HCT116 (cell line): ENCODE measurements at regions not wholly inside any gene's neighbourhood (a gene's known extent, or its start where the extent isn't known, plus 50 kb on each side); places are given as distances from the start of the nearest gene placed in this dataset.
"Not testable (repeated sequence)": the region's sequence is repeated elsewhere in the genome, so short reads cannot be mapped to it uniquely, and the experiment has no call there.

Experiments
- ATAC-seq: fragments of 200-7000 bp; cut with Tn5 transposase; 2 replicates; pipeline ENCODE4 v1.9.1; 2020; ENCODE audit warnings: mild to moderate bottlenecking, moderate library complexity
- BruUV-seq: library from RNA; stranded (reverse); fragments of 400-500 nt; replicated peaks from 2 replicates; lab custom pipeline; 2021; lab: Mats Ljungman, UMichigan
- CTCF ChIA-PET: fragments of 300-600 bp; sonication (Branson Sonifier 250); formaldehyde crosslinking; loops from one replicate; lab custom pipeline; 2021; ENCODE audit warnings: antibody characterized with exemption; lab: Charles Lee
- POLR2A ChIA-PET: fragments of 300-600, 350-600 bp; sonication (Branson Sonifier 250); formaldehyde crosslinking; loops from one replicate; lab custom pipeline; 2021; ENCODE audit warnings: antibody characterized with exemption; lab: Charles Lee
- RAD21 ChIA-PET, 2 experiments: fragments of 300-600 bp; sonication (Branson Sonifier 250); formaldehyde crosslinking; loops; one replicate each; lab custom pipeline; 2023; ENCODE audit warnings: low total read pairs in 2 of 2; ENCODE audit not compliant: uncharacterized antibody in 2 of 2, unreplicated experiment in 2 of 2, low non-redundant PET in 1 of 2; lab: Charles Lee
- DNase-seq: peaks from one replicate; pipeline ENCODE4 v3.0.0-alpha.2; 2010; ENCODE audit warnings: low read depth, low spot score
- H2AFZ ChIP-seq: fragments of 200-600 bp; shearing (Covaris generic), sonication (generic); 2 replicates; pipeline ENCODE4 v1.6.1; 2017; ENCODE audit warnings: low read depth, mixed run types, mixed read lengths, antibody characterized with exemption, low read length; ENCODE audit not compliant: poor library complexity, severe bottlenecking
- H3K27ac ChIP-seq: 2 replicates; pipeline ENCODE4 v1.5.1; 2012; ENCODE audit warnings: low read depth, low read length
- H3K27me3 ChIP-seq: fragments of 200-600 bp; sonication (generic); 2 replicates; pipeline ENCODE4 v1.6.1; 2016; ENCODE audit warnings: mixed run types, low read length, mixed read lengths; ENCODE audit not compliant: insufficient read depth
- H3K36me3 ChIP-seq, 2 experiments: fragments of 200-500 bp in 1 of 2; fragments of 200-600 bp in 1 of 2; sonication (Bioruptor generic) in 1 of 2; sonication (generic) in 1 of 2; 2 replicates each; pipeline versions ENCODE4 v1.5.1 to v1.6.1; 2014 to 2016; ENCODE audit warnings: low read length in 2 of 2, inconsistent platforms in 1 of 2, mixed read lengths in 1 of 2, mixed run types in 1 of 2; ENCODE audit not compliant: insufficient read depth in 2 of 2, control insufficient read depth in 1 of 2
- H3K4me1 ChIP-seq, 2 experiments: fragments of 200-600 bp in 1 of 2; sonication (generic) in 1 of 2; 2 replicates each; pipeline versions ENCODE4 v1.5.1 to v1.6.1; 2012 to 2017; ENCODE audit warnings: low read length in 2 of 2, inconsistent platforms in 1 of 2, mild to moderate bottlenecking in 1 of 2, mixed read lengths in 1 of 2, mixed run types in 1 of 2, moderate library complexity in 1 of 2; ENCODE audit not compliant: insufficient read depth in 2 of 2, control insufficient read depth in 1 of 2
- H3K4me2 ChIP-seq: fragments of 200-600 bp; sonication (generic); 2 replicates; pipeline ENCODE4 v1.6.1; 2017; ENCODE audit warnings: mixed run types, low read length, mixed read lengths
- H3K4me3 ChIP-seq, 2 experiments: fragments of 200-600 bp in 1 of 2; sonication (generic) in 1 of 2; replicated peaks in 1 of 2; 2 replicates each; pipeline ENCODE4 v1.5.1; 2011 to 2016; ENCODE audit warnings: low read length in 2 of 2, control low read depth in 1 of 2, low read depth in 1 of 2, mild to moderate bottlenecking in 1 of 2, mixed read lengths in 1 of 2, mixed run types in 1 of 2
- H3K79me2 ChIP-seq: fragments of 200-600 bp; sonication (generic); 2 replicates; pipeline ENCODE4 v1.6.1; 2017; ENCODE audit warnings: mild to moderate bottlenecking, mixed run types, low read length, moderate library complexity, mixed read lengths; ENCODE audit not compliant: insufficient read depth
- H3K9ac ChIP-seq: fragments of 200-600 bp; sonication (generic); 2 replicates; pipeline ENCODE4 v1.6.1; 2016; ENCODE audit warnings: low read length, mixed read lengths
- H3K9me2 ChIP-seq: fragments of 200-600 bp; sonication (generic), shearing (Covaris generic); 2 replicates; pipeline ENCODE4 v1.6.1; 2017; ENCODE audit warnings: mixed run types, mild to moderate bottlenecking, moderate library complexity; ENCODE audit not compliant: insufficient read depth
- H3K9me3 ChIP-seq, 2 experiments: fragments of 200-500 bp in 1 of 2; fragments of 200-600 bp in 1 of 2; sonication (Bioruptor generic) in 1 of 2; sonication (generic) in 1 of 2; 2 replicates each; pipeline ENCODE4 v1.6.1; 2014 to 2017; ENCODE audit warnings: low read length in 2 of 2, mixed read lengths in 2 of 2, inconsistent platforms in 1 of 2, low read depth in 1 of 2, mild to moderate bottlenecking in 1 of 2, mixed run types in 1 of 2, moderate library complexity in 1 of 2; ENCODE audit not compliant: control insufficient read depth in 1 of 2, insufficient read depth in 1 of 2
- H4K20me1 ChIP-seq: fragments of 200-600 bp; sonication (generic), shearing (Covaris generic); 2 replicates; pipeline ENCODE4 v1.6.1; 2017; ENCODE audit warnings: mixed run types, mild to moderate bottlenecking, moderate library complexity; ENCODE audit not compliant: insufficient read depth
- ATF3 ChIP-seq: IDR thresholded peaks from 2 replicates; pipeline ENCODE4 v1.6.1; 2012
- CEBPB ChIP-seq: IDR thresholded peaks from 2 replicates; pipeline ENCODE4 v1.6.1; 2012; ENCODE audit warnings: low read depth
- ELF1 ChIP-seq: IDR thresholded peaks from 2 replicates; pipeline ENCODE4 v1.6.1; 2012; ENCODE audit warnings: low read depth, borderline replicate concordance
- EZH2 ChIP-seq: fragments of 200-600 bp; sonication (generic); IDR thresholded peaks from 2 replicates; pipeline ENCODE4 v1.6.1; 2017; ENCODE audit warnings: antibody characterized with exemption, mixed run types
- EZH2phosphoT487 ChIP-seq: fragments of 200-600 bp; IDR thresholded peaks from 2 replicates; pipeline ENCODE4 v1.6.1; 2018; ENCODE audit warnings: antibody characterized with exemption, borderline replicate concordance
- JUND ChIP-seq: IDR thresholded peaks from 2 replicates; pipeline ENCODE4 v1.6.1; 2012
- POLR2AphosphoS5 ChIP-seq: IDR thresholded peaks from 2 replicates; pipeline ENCODE4 v1.6.1; 2011; ENCODE audit warnings: mild to moderate bottlenecking, low read depth, low read length, moderate library complexity
- SIN3A ChIP-seq: IDR thresholded peaks from 2 replicates; pipeline ENCODE4 v1.6.1; 2012; ENCODE audit warnings: low read depth
- SP1 ChIP-seq: IDR thresholded peaks from 2 replicates; pipeline ENCODE4 v1.6.1; 2012; ENCODE audit warnings: low read depth
- TCF7L2 ChIP-seq: IDR thresholded peaks from 2 replicates; pipeline ENCODE4 v1.7.0; 2011; ENCODE audit warnings: borderline replicate concordance, inconsistent platforms; ENCODE audit not compliant: insufficient read depth, insufficient read length; ENCODE audit errors: extremely low read depth
- ZNF274 ChIP-seq: fragments of 200-500 bp; sonication (Bioruptor generic); IDR thresholded peaks from 2 replicates; pipeline ENCODE4 v1.6.1; 2014; ENCODE audit warnings: mild to moderate bottlenecking, low read depth, low read length, inconsistent platforms
- intact Hi-C: fragments of 100-400 bp; cut with micrococcal nuclease; formaldehyde crosslinking; loops from 2 replicates; pipeline ENCODE4 v1.10.0; 2022
- TF ChIP-seq, protein P1 (sequence below): IDR thresholded peaks from 2 replicates; pipeline ENCODE4 v1.6.1; 2011; ENCODE audit warnings: mild to moderate bottlenecking, low read length, moderate library complexity; ENCODE audit not compliant: insufficient replicate concordance; ENCODE audit errors: extremely low read depth

GRCh38 chr20:50447102-50447804 is 62.9 kb upstream of the PTPN1 start (continued):
- no peak for TF ChIP-seq SP1
- TF ChIP-seq EZH2phosphoT487: no peak
- no peak for TF ChIP-seq TCF7L2
- TF ChIP-seq ZNF274: no peak
- no peak for TF ChIP-seq POLR2AphosphoS5
- no peak for TF ChIP-seq SIN3A
- no peak for TF ChIP-seq JUND
- TF ChIP-seq CEBPB: no peak
- TF ChIP-seq EZH2: no peak
- no peak for TF ChIP-seq ELF1
- TF ChIP-seq, protein P1, sequence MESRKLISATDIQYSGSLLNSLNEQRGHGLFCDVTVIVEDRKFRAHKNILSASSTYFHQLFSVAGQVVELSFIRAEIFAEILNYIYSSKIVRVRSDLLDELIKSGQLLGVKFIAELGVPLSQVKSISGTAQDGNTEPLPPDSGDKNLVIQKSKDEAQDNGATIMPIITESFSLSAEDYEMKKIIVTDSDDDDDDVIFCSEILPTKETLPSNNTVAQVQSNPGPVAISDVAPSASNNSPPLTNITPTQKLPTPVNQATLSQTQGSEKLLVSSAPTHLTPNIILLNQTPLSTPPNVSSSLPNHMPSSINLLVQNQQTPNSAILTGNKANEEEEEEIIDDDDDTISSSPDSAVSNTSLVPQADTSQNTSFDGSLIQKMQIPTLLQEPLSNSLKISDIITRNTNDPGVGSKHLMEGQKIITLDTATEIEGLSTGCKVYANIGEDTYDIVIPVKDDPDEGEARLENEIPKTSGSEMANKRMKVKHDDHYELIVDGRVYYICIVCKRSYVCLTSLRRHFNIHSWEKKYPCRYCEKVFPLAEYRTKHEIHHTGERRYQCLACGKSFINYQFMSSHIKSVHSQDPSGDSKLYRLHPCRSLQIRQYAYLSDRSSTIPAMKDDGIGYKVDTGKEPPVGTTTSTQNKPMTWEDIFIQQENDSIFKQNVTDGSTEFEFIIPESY: no peak

DNA sequence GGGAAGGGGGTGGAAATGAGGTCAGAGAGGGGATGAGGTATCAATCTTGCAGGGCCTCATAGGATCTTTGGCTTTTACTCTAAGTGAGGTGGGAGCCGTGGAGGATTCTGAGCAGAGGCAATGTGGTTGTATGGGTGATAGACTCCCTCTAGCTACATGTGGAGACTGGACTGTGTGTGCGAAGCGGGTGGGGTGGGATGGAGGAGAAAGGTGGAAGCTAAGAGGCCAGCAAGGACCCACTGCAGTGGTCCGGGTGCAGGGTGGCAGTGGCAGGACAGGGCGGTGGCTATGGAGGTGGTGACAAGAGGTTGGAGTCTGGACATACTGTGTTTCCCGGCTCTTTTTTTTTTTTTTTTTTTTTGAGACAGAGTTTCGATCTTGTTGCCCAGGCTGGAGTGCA is 62.4 kb upstream of the PTPN1 start:
- H3K79me2 ChIP-seq: no peaks in the 10 kb centered on the region
- DNase-seq (no peak), ATAC-seq (no peak)
- no peaks in the 10 kb centered on the region for H4K20me1 ChIP-seq
- no peaks in the 10 kb centered on the region for H3K9me3 ChIP-seq
- no TSS peak for BruUV-seq
- no peak overlapping the region for H3K27ac ChIP-seq
- H3K4me2 ChIP-seq: no peak overlapping the region
- CTCF ChIA-PET: no interaction called here
- RAD21 ChIA-PET: no interaction called here
- no peak overlapping the region for H2AFZ ChIP-seq
- H3K4me3 ChIP-seq: no peak overlapping the region
- no peaks in the 10 kb centered on the region for H3K27me3 ChIP-seq
- peaks cover 2 to 5% of the 10 kb centered on the region in 2 experiments; a peak in 2 of 4 replicates for H3K4me1 ChIP-seq
- no peaks in the 10 kb centered on the region for H3K9me2 ChIP-seq
- no peaks in the 10 kb centered on the region for H3K36me3 ChIP-seq
- H3K9ac ChIP-seq: no peak overlapping the region
- no peak for TF ChIP-seq ATF3
- TF ChIP-seq, all 23 proteins: peak for 0
- POLR2A ChIA-PET: no interaction called here
- intact Hi-C loops: no loop called here

GRCh38 chr20:50448625-50449403 is 61.4 kb upstream of the PTPN1 start:
- H4K20me1 ChIP-seq, H3K4me3 ChIP-seq, DNase-seq, CTCF ChIA-PET, H3K4me1 ChIP-seq, H3K36me3 ChIP-seq, H3K9me3 ChIP-seq, intact Hi-C loops, H3K79me2 ChIP-seq, POLR2A ChIA-PET, H3K9me2 ChIP-seq, H3K27ac ChIP-seq, H2AFZ ChIP-seq, RAD21 ChIA-PET, H3K27me3 ChIP-seq, H3K9ac ChIP-seq, BruUV-seq: not testable (repeated sequence)
- H3K4me2 ChIP-seq: peak overlapping the region; percentile 8; the same call in 1 of the 2 replicates
- peak; percentile 53; the same call in 1 of the 2 replicates for ATAC-seq
